SJSA1 (cell line): ENCODE measurements at regions not wholly inside any gene's neighbourhood (a gene's known extent, or its start where the extent isn't known, plus 50 kb on each side); places are given as distances from the start of the nearest gene placed in this dataset.
A peak's percentile ranks its signal among the peaks of the same experiment; 100 is the strongest.
"Not testable (repeated sequence)": the region's sequence is repeated elsewhere in the genome, so short reads cannot be mapped to it uniquely, and the experiment has no call there.

Experiments used
- DNase-seq, 2 experiments: peaks; one replicate each; pipeline ENCODE4 v3.0.0-alpha.2; 2015 to 2020; ENCODE audit warnings: low spot score in 2 of 2, low read depth in 1 of 2
- H3K27ac ChIP-seq: fragments of 250-450 bp; sonication (Bioruptor Pico); 2 replicates; pipeline ENCODE4 v1.5.1; 2020; ENCODE audit warnings: mild to moderate bottlenecking, moderate library complexity
- H3K27me3 ChIP-seq: fragments of 250-450 bp; sonication (Bioruptor Pico); replicated peaks from 2 replicates; pipeline ENCODE4 v1.5.1; 2020; ENCODE audit warnings: mild to moderate bottlenecking, moderate library complexity
- H3K36me3 ChIP-seq: fragments of 250-450 bp; sonication (Bioruptor Pico); 2 replicates; pipeline ENCODE4 v1.5.1; 2020; ENCODE audit warnings: mild to moderate bottlenecking
- H3K4me1 ChIP-seq: fragments of 250-450 bp; sonication (Bioruptor Pico); replicated peaks from 2 replicates; pipeline ENCODE4 v1.6.1; 2021; ENCODE audit warnings: mild to moderate bottlenecking
- H3K4me3 ChIP-seq: fragments of 250-450 bp; sonication (Bioruptor Pico); 2 replicates; pipeline ENCODE4 v1.5.1; 2020; ENCODE audit warnings: mild to moderate bottlenecking
- H3K9me3 ChIP-seq: fragments of 250-450 bp; sonication (Bioruptor Pico); replicated peaks from 2 replicates; pipeline ENCODE4 v1.5.1; 2020; ENCODE audit warnings: mild to moderate bottlenecking

- Histone ChIP-seq H3K4me3 (no peak overlapping the region), H3K4me1 (peaks cover 3% of the 10 kb centered on the region; the same call in 1 of the 2 replicates), H3K27ac (no peak overlapping the region), H3K9me3 (no peaks in the 10 kb centered on the region), H3K36me3 (no peaks in the 10 kb centered on the region), H3K27me3 (no peaks in the 10 kb centered on the region)
- no peak for DNase-seq
Measured at GRCh38 chr3:177789500-177789899, 592.2 kb upstream of the TBL1XR1 start.

- no peaks in the 10 kb centered on the region for H3K27me3 ChIP-seq
- DNase-seq: no peak
- H3K27ac ChIP-seq: no peak overlapping the region
- H3K4me1 ChIP-seq: peaks cover 3% of the 10 kb centered on the region; the same call in 1 of the 2 replicates
- no peak overlapping the region for H3K4me3 ChIP-seq
- no peaks in the 10 kb centered on the region for H3K36me3 ChIP-seq
- no peaks in the 10 kb centered on the region for H3K9me3 ChIP-seq
Measured at GRCh38 chr3:177792311-177793030, 595.2 kb upstream of the TBL1XR1 start.

- Histone ChIP-seq H3K27ac (no peak overlapping the region), H3K4me3 (no peak overlapping the region), H3K4me1 (peaks cover 3% of the 10 kb centered on the region; the same call in 1 of the 2 replicates), H3K9me3 (no peaks in the 10 kb centered on the region), H3K36me3 (no peaks in the 10 kb centered on the region), H3K27me3 (no peaks in the 10 kb centered on the region)
- no peak for DNase-seq
Measured at GRCh38 chr3:177793451-177793850, 596.2 kb upstream of the TBL1XR1 start.

GRCh38 chr3:177795216-177795615 lies 597.9 kb upstream of the TBL1XR1 start:
- H3K27me3 ChIP-seq: no peaks in the 10 kb centered on the region
- H3K27ac ChIP-seq: no peak overlapping the region
- H3K4me1 ChIP-seq: peaks cover 3% of the 10 kb centered on the region; the same call in 1 of the 2 replicates
- H3K9me3 ChIP-seq: no peaks in the 10 kb centered on the region
- no peak for DNase-seq
- H3K4me3 ChIP-seq: no peak overlapping the region
- no peaks in the 10 kb centered on the region for H3K36me3 ChIP-seq

GRCh38 chr3:177795859-177796258 lies 598.6 kb upstream of the TBL1XR1 start:
- no peaks in the 10 kb centered on the region for H3K36me3 ChIP-seq
- H3K27me3 ChIP-seq: no peaks in the 10 kb centered on the region
- no peak for DNase-seq
- H3K27ac ChIP-seq: no peak overlapping the region
- no peak overlapping the region for H3K4me3 ChIP-seq
- H3K9me3 ChIP-seq: no peaks in the 10 kb centered on the region
- peaks cover 8% of the 10 kb centered on the region; the same call in 1 of the 2 replicates for H3K4me1 ChIP-seq

- H3K27ac ChIP-seq: not testable (repeated sequence)
Measured at GRCh38 chr3:177800147-177800546, 602.9 kb upstream of the TBL1XR1 start.

GRCh38 chr3:177800561-177800960 lies 603.3 kb upstream of the TBL1XR1 start:
- Histone ChIP-seq H3K36me3 (no peaks in the 10 kb centered on the region), H3K27ac (no peak overlapping the region), H3K4me1 (peaks cover 19% of the 10 kb centered on the region), H3K9me3 (no peaks in the 10 kb centered on the region), H3K4me3 (no peak overlapping the region), H3K27me3 (no peaks in the 10 kb centered on the region)
- DNase-seq: no peak

More at GRCh38 chr3:177800147-177800546, 602.9 kb upstream of the TBL1XR1 start:
- not testable (repeated sequence) for H3K9me3 ChIP-seq, H3K4me3 ChIP-seq, H3K36me3 ChIP-seq, H3K27me3 ChIP-seq, DNase-seq
- H3K4me1 ChIP-seq: peaks cover 19% of the 10 kb centered on the region

- H3K27me3 ChIP-seq: no peaks in the 10 kb centered on the region
- no peak overlapping the region for H3K4me3 ChIP-seq
- no peaks in the 10 kb centered on the region for H3K36me3 ChIP-seq
- peak overlapping the region; percentile 36 for H3K27ac ChIP-seq
- H3K9me3 ChIP-seq: no peaks in the 10 kb centered on the region
- peaks cover 19% of the 10 kb centered on the region for H3K4me1 ChIP-seq
- DNase-seq: no peak
Measured at GRCh38 chr3:177802151-177802900, 605.0 kb upstream of the TBL1XR1 start.

- H3K36me3 ChIP-seq: no peaks in the 10 kb centered on the region
- H3K9me3 ChIP-seq: no peaks in the 10 kb centered on the region
- H3K27me3 ChIP-seq: no peaks in the 10 kb centered on the region
- H3K4me1 ChIP-seq: peaks cover 19% of the 10 kb centered on the region
- H3K27ac ChIP-seq: no peak overlapping the region
- no peak overlapping the region for H3K4me3 ChIP-seq
- no peak for DNase-seq
Measured at GRCh38 chr3:177803500-177803899, 606.2 kb upstream of the TBL1XR1 start.

GRCh38 chr3:177804032-177804431 lies 606.8 kb upstream of the TBL1XR1 start:
- Histone ChIP-seq H3K27me3 (no peaks in the 10 kb centered on the region), H3K27ac (no peak overlapping the region), H3K9me3 (no peaks in the 10 kb centered on the region), H3K4me3 (no peak overlapping the region), H3K36me3 (no peaks in the 10 kb centered on the region), H3K4me1 (peaks cover 19% of the 10 kb centered on the region)
- no peak for DNase-seq

GRCh38 chr3:177804646-177805045 lies 607.4 kb upstream of the TBL1XR1 start:
- no peaks in the 10 kb centered on the region for H3K36me3 ChIP-seq
- no peak overlapping the region for H3K4me3 ChIP-seq
- no peak for DNase-seq
- H3K27ac ChIP-seq: no peak overlapping the region
- H3K9me3 ChIP-seq: no peaks in the 10 kb centered on the region
- peaks cover 25% of the 10 kb centered on the region for H3K4me1 ChIP-seq
- H3K27me3 ChIP-seq: no peaks in the 10 kb centered on the region

- Histone ChIP-seq H3K36me3 (no peaks in the 10 kb centered on the region), H3K27me3 (no peaks in the 10 kb centered on the region), H3K9me3 (no peaks in the 10 kb centered on the region), H3K4me3 (no peak overlapping the region), H3K4me1 (peaks cover 31% of the 10 kb centered on the region), H3K27ac (no peak overlapping the region)
- no peak for DNase-seq
Measured at GRCh38 chr3:177807150-177807875, 610.0 kb upstream of the TBL1XR1 start.

- H3K9me3 ChIP-seq, H3K27me3 ChIP-seq, H3K27ac ChIP-seq, DNase-seq, H3K36me3 ChIP-seq, H3K4me3 ChIP-seq: not testable (repeated sequence)
- H3K4me1 ChIP-seq: peaks cover 26% of the 10 kb centered on the region
Measured at GRCh38 chr3:177808928-177809478, 611.7 kb upstream of the TBL1XR1 start.
